Osteocyte (in vitro differentiated cells): ENCODE measurements at regions not wholly inside any gene's neighbourhood (a gene's known extent, or its start where the extent isn't known, plus 50 kb on each side); places are given as distances from the start of the nearest gene placed in this dataset.

Experiments
- DNase-seq: peaks from one replicate; pipeline ENCODE4 v3.0.0; 2021; ENCODE audit warnings: mixed read lengths; ENCODE audit not compliant: unreplicated experiment; ENCODE audit errors: extremely low spot score
- H3K27ac Mint-ChIP-seq: one replicate; pipeline ENCODE4 v1.8.0; 2021; ENCODE audit warnings: mild to moderate bottlenecking, mixed read lengths; ENCODE audit not compliant: unreplicated experiment
- H3K27me3 Mint-ChIP-seq: one replicate; pipeline ENCODE4 v1.8.0; 2021; ENCODE audit warnings: mixed read lengths; ENCODE audit not compliant: unreplicated experiment
- H3K36me3 Mint-ChIP-seq: one replicate; pipeline ENCODE4 v1.8.0; 2021; ENCODE audit warnings: mixed read lengths; ENCODE audit not compliant: unreplicated experiment
- H3K4me1 Mint-ChIP-seq: one replicate; pipeline ENCODE4 v1.8.0; 2021; ENCODE audit warnings: mixed read lengths; ENCODE audit not compliant: unreplicated experiment
- H3K4me3 Mint-ChIP-seq: one replicate; pipeline ENCODE4 v1.8.0; 2021; ENCODE audit warnings: mild to moderate bottlenecking, moderate library complexity, mixed read lengths; ENCODE audit not compliant: unreplicated experiment
- H3K9me3 Mint-ChIP-seq: one replicate; pipeline ENCODE4 v1.8.0; 2021; ENCODE audit warnings: mixed read lengths; ENCODE audit not compliant: unreplicated experiment
- TF ChIP-seq, protein P1 (sequence below): fragments of 200-600 bp; sonication (generic); IDR thresholded peaks from 2 replicates; pipeline ENCODE4 v1.5.0; 2021; ENCODE audit warnings: antibody characterized with exemption, mild to moderate bottlenecking, moderate library complexity

DNA sequence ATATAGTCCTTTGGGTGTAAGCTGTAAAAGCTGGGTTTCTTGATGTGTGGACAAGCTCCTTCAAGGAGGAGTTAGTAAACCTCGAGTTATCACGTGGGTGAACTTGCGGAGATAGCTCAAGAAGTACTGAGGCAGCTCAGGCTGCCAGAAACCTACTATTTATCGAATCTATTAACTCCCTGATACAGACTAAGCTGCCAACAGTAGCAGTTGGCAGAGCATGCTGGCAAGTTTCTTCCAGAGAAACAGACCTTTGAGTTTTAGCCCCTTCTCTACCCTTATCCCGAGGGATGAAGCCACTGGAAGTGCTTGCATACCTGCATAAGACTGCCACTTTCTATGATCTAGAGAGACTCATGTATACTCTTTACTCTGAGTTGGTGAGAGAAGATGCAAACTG lies 624.5 kb upstream of the USP24 start:
- Mint-ChIP-seq H3K27ac (no peak overlapping the region), H3K4me1 (peaks cover 15% of the 10 kb centered on the region), H3K9me3 (peaks cover 9% of the 10 kb centered on the region), H3K4me3 (no peak overlapping the region), H3K36me3 (no peaks in the 10 kb centered on the region), H3K27me3 (no peaks in the 10 kb centered on the region)
- TF ChIP-seq, protein P1, sequence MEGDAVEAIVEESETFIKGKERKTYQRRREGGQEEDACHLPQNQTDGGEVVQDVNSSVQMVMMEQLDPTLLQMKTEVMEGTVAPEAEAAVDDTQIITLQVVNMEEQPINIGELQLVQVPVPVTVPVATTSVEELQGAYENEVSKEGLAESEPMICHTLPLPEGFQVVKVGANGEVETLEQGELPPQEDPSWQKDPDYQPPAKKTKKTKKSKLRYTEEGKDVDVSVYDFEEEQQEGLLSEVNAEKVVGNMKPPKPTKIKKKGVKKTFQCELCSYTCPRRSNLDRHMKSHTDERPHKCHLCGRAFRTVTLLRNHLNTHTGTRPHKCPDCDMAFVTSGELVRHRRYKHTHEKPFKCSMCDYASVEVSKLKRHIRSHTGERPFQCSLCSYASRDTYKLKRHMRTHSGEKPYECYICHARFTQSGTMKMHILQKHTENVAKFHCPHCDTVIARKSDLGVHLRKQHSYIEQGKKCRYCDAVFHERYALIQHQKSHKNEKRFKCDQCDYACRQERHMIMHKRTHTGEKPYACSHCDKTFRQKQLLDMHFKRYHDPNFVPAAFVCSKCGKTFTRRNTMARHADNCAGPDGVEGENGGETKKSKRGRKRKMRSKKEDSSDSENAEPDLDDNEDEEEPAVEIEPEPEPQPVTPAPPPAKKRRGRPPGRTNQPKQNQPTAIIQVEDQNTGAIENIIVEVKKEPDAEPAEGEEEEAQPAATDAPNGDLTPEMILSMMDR: no peak
- DNase-seq: no peak

DNA sequence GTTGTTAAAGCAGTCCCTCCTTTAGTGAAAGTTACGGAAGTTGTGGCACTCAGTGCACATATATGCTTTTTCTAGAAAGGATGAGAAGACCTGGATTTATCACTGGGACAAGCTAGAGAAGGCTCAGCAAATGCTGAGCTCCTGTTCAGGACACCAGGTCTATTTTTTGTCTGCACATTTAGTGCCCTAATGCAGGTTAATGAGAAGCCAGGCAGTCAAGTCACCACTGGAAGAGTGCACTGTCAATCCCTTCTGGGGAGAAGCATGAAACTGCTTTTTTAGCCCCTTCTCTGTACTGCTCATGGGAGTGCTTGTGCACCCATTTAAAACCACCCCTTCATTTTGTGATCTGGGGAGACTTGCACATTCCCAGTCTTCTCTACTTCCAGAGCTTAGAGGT lies 624.1 kb upstream of the USP24 start:
- peaks cover 15% of the 10 kb centered on the region for H3K4me1 Mint-ChIP-seq
- DNase-seq: no peak
- no peaks in the 10 kb centered on the region for H3K36me3 Mint-ChIP-seq
- H3K4me3 Mint-ChIP-seq: no peak overlapping the region
- no peak overlapping the region for H3K27ac Mint-ChIP-seq
- H3K27me3 Mint-ChIP-seq: no peaks in the 10 kb centered on the region
- H3K9me3 Mint-ChIP-seq: peaks cover 9% of the 10 kb centered on the region
- TF ChIP-seq, protein P1: no peak

DNA sequence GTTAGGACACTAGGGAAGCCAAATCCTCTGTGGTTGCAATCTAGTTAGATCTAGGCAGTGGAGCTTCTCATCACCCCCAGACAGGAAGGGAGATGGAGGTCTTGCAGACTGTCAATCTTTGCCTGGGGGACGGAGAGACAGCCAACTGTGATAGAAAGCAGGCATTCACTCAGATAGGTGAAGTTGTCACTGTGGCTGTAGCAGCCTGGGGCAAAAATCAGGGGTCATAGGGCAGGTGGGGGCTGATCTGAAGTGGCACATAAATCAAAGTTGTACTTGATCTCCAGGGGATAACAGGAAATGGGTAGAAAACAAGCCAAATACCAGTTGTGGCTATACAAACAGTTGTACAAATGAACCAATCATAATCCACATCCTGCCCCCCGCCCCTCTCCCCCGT lies 620.9 kb upstream of the USP24 start:
- peaks cover 9% of the 10 kb centered on the region for H3K9me3 Mint-ChIP-seq
- H3K4me1 Mint-ChIP-seq: peaks cover 20% of the 10 kb centered on the region
- no peak overlapping the region for H3K27ac Mint-ChIP-seq
- no peak for DNase-seq
- no peaks in the 10 kb centered on the region for H3K27me3 Mint-ChIP-seq
- no peaks in the 10 kb centered on the region for H3K36me3 Mint-ChIP-seq
- TF ChIP-seq, protein P1: no peak
- no peak overlapping the region for H3K4me3 Mint-ChIP-seq

DNA sequence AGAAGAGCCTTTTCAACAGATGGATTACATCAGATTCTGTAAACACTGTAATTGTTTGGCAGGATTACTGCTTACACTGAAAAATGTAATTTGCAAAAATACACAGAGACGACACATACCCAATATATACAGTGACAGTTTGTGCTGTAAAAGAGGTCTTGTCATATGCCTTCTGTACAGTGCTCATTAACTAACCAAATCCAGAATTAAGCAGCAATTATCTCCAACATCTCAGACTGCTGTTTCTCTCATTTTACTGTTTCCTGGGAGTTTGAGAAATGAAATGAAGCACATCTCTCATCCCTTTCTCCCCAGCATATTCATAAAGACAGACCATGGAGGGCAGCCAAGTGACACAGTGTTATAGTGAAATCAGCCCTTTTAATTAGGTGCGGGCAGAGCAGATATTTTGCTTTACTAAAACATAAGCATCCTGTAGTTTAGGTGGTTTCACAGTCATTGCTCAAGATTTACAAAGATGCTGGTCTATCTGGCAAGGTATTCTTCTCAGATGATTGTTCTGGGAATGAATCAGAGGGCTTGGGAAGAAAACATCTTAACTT lies 618.4 kb upstream of the USP24 start:
- no peak for DNase-seq
- H3K9me3 Mint-ChIP-seq: peaks cover 8% of the 10 kb centered on the region
- H3K36me3 Mint-ChIP-seq: no peaks in the 10 kb centered on the region
- no peaks in the 10 kb centered on the region for H3K27me3 Mint-ChIP-seq
- H3K4me3 Mint-ChIP-seq: no peak overlapping the region
- peaks cover 12% of the 10 kb centered on the region for H3K4me1 Mint-ChIP-seq
- no peak overlapping the region for H3K27ac Mint-ChIP-seq
- TF ChIP-seq, protein P1: no peak

DNA sequence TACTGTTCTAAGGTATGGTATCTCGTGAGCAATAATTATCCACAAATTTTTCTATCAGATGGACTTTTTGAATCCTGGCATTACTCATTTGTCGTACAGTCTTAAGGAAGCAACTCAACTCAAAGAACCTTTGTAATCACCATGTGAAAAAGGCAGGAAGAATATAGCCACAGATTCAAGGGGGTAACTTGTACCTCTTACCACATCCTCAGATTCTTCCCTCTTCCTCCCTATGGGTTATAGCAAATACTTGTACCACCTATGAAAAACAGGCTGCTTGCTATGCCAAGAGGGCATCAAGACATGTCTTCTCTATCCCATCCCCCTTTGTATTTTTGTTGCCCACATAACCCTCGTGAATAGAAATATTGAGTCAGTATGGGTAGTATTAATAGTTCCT lies 616.6 kb upstream of the USP24 start:
- H3K9me3 Mint-ChIP-seq: peaks cover 3% of the 10 kb centered on the region
- DNase-seq: no peak
- no peak overlapping the region for H3K27ac Mint-ChIP-seq
- no peaks in the 10 kb centered on the region for H3K36me3 Mint-ChIP-seq
- H3K4me1 Mint-ChIP-seq: peaks cover 25% of the 10 kb centered on the region
- H3K27me3 Mint-ChIP-seq: no peaks in the 10 kb centered on the region
- no peak overlapping the region for H3K4me3 Mint-ChIP-seq
- TF ChIP-seq, protein P1: no peak
